ENCODE measurements at regions not wholly inside any gene's neighbourhood (a gene's known extent, or its start where the extent isn't known, plus 50 kb on each side); places are given as distances from the start of the nearest gene placed in this dataset.

DNA sequence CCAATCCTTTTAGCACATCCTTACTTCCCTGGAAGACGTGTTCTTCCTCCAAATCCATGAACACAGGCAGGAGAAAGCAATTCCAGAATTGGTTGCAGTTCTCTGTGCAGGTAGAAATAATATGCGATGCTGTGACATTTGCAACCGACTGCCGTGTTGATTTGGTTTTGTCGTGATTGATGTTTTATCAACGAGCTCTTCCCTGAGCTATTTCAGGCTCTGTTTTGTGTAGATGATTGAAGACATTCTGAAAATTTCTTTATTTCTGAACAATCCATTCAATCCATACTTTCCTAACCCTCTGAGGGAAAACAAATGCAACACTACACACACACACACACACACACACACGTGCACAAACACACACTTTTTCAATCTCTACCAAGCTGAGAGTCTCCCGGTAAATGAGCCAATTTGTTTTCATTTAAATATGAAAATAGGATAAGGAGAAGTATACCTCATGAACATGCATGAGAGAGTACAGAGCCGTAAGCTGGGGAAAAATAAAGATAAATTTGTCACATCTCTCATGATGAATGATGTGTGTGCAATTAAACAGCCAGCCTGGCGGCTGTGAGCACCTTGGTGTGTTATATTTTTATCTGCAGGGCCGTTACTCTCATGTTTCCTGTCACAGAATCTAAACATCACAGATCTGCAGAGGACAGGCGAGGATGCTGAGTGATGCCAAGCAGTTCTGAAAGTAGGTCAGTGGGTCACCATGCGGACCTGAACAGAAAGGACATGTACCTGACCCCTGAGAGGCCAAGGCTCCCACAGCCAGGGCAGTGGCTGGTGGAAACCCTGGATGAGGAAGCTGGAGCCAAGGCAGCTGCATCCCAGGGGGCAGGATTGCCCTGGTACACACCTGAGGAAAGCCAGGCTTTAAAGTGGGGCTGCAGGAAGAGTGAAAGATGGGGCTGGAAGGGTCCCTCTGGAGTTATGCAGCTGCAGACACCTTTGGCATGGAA, 64.8 kb downstream of the PDCL3 start:
- no peaks in the 10 kb centered on the region for H3K9me3 ChIP-seq (ENCODE audit: severe bottlenecking)
- H3K27me3 ChIP-seq (ENCODE audit: insufficient read depth, low read depth, severe bottlenecking), result peaks cover 8% of the 10 kb centered on the region
- H3K36me3 ChIP-seq, result no peaks in the 10 kb centered on the region
- no peak overlapping the region for H3K4me3 ChIP-seq (ENCODE audit: low read depth, low read length)
- TF ChIP-seq, protein P1, sequence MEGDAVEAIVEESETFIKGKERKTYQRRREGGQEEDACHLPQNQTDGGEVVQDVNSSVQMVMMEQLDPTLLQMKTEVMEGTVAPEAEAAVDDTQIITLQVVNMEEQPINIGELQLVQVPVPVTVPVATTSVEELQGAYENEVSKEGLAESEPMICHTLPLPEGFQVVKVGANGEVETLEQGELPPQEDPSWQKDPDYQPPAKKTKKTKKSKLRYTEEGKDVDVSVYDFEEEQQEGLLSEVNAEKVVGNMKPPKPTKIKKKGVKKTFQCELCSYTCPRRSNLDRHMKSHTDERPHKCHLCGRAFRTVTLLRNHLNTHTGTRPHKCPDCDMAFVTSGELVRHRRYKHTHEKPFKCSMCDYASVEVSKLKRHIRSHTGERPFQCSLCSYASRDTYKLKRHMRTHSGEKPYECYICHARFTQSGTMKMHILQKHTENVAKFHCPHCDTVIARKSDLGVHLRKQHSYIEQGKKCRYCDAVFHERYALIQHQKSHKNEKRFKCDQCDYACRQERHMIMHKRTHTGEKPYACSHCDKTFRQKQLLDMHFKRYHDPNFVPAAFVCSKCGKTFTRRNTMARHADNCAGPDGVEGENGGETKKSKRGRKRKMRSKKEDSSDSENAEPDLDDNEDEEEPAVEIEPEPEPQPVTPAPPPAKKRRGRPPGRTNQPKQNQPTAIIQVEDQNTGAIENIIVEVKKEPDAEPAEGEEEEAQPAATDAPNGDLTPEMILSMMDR (IDR thresholded peaks at IDR 0.05; ENCODE audit: low read depth, low read length), result no peak
- DNase-seq, result no peak
- H3K27ac ChIP-seq, result no peak overlapping the region

DNA sequence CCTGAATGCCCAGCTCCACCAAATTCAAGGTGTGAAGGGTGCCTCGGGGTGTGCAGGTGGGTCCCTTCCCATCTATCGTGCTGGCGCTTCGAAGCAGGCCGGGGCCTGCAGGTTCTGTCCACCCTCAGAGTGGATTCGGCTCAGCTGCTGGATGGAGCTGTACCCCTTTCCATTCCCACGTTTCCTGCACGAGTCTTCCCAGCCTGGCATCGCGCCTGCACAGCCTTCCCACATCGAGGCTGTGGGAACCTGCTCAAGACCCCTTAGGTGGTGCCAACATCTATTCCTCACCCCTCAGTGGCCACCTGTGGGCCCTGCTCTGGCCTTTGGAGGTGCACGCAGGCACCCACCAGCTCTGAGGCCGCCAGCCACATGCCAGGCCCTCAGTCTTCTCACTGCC, 65.7 kb downstream of the PDCL3 start:
- H3K9me3 ChIP-seq (ENCODE audit: severe bottlenecking), result no peaks in the 10 kb centered on the region
- no peak overlapping the region for H3K4me3 ChIP-seq (ENCODE audit: low read depth, low read length)
- TF ChIP-seq, protein P1 (IDR thresholded peaks at IDR 0.05; ENCODE audit: low read depth, low read length), result no peak
- H3K27ac ChIP-seq, result no peak overlapping the region
- H3K27me3 ChIP-seq (ENCODE audit: insufficient read depth, low read depth, severe bottlenecking), result peaks cover 6% of the 10 kb centered on the region
- no peaks in the 10 kb centered on the region for H3K36me3 ChIP-seq
- DNase-seq, result no peak

DNA sequence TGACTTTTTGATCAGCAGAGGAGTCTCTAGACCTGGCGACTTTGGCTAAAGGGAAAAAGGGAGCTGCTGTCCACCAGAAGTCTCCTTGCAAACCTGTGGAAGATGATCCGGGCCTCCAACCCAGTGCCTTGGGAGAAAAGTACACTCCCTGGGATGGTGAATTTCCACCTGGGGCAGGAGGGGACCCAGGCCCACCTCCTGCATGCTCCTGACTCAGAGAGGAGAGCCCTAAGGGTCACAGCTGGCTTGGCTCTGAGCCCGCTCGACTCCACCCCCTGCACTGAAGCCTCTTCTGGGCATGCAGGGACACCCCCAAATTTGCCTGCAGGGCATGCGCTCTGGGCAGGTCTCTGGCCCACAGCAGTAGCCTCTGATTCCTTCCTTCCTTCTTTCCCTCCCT, 66.5 kb downstream of the PDCL3 start:
- Histone ChIP-seq H3K36me3 (no peaks in the 10 kb centered on the region), H3K9me3 (ENCODE audit: severe bottlenecking) (no peaks in the 10 kb centered on the region), H3K27ac (no peak overlapping the region), H3K27me3 (ENCODE audit: insufficient read depth, low read depth, severe bottlenecking) (peaks cover 6% of the 10 kb centered on the region), H3K4me3 (ENCODE audit: low read depth, low read length) (no peak overlapping the region)
- TF ChIP-seq, protein P1 (IDR thresholded peaks at IDR 0.05; ENCODE audit: low read depth, low read length), result no peak
- no peak for DNase-seq

DNA sequence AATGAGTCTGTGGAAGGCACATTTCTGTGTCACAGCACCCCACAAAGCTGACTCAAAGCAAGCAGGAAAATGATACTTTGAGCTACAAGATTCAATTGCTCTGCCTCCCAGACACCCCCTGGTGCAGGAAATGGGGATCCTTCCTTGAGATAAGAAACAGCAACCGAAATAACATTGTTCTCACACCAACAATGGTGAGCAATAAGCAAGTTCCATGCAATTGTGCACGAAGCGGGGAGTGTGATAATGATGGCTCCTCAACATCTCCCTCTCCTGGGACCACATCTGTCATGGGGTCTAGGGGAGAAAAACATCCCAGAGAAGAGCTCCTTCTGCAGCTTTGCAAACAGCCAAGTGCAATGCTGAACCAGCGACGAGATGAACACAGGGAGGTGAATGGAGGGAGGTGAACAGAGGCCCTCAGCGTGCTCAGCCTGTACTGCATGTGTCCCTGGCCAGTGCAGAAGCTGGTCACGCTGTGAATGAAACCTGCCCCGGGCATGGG, 67.7 kb downstream of the PDCL3 start:
- no peak overlapping the region for H3K4me3 ChIP-seq (ENCODE audit: low read depth, low read length)
- no peaks in the 10 kb centered on the region for H3K36me3 ChIP-seq
- TF ChIP-seq, protein P1 (IDR thresholded peaks at IDR 0.05; ENCODE audit: low read depth, low read length), result no peak
- H3K27me3 ChIP-seq (ENCODE audit: insufficient read depth, low read depth, severe bottlenecking), result peaks cover 6% of the 10 kb centered on the region
- H3K27ac ChIP-seq, result no peak overlapping the region
- no peak for DNase-seq
- no peaks in the 10 kb centered on the region for H3K9me3 ChIP-seq (ENCODE audit: severe bottlenecking)

DNA sequence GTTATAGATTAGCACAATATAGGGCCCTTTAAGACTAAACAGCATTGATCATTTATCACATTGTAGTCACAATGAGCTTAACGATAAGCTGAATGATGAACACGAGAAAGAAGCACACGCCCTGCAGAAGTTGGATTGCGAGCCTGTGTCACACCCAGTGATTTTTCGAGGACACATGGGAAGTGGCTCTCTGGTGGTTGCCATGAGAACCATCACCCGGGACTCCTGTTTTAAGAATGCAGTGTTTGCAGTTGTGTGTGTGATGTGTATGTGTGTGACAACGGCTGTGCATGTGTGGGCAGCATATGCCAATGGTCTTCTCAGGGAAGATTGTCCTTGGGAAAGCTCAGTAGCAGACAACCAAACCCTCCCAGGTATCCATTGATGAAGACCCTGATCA, 69.2 kb downstream of the PDCL3 start:
- Histone ChIP-seq H3K27me3 (ENCODE audit: insufficient read depth, low read depth, severe bottlenecking) (peaks cover 6% of the 10 kb centered on the region), H3K9me3 (ENCODE audit: severe bottlenecking) (no peaks in the 10 kb centered on the region), H3K4me3 (ENCODE audit: low read depth, low read length) (no peak overlapping the region), H3K36me3 (no peaks in the 10 kb centered on the region), H3K27ac (no peak overlapping the region)
- no peak for DNase-seq
- TF ChIP-seq, protein P1 (IDR thresholded peaks at IDR 0.05; ENCODE audit: low read depth, low read length), result no peak
